HCT116 (cell line): ENCODE measurements at regions not wholly inside any gene's neighbourhood (a gene's known extent, or its start where the extent isn't known, plus 50 kb on each side); places are given as distances from the start of the nearest gene placed in this dataset.

Source experiments
- ATAC-seq: fragments of 200-7000 bp; cut with Tn5 transposase; 2 replicates; pipeline ENCODE4 v1.9.1; 2020; ENCODE audit warnings: mild to moderate bottlenecking, moderate library complexity
- BruUV-seq: library from RNA; stranded (reverse); fragments of 400-500 nt; replicated peaks from 2 replicates; lab custom pipeline; 2021; lab: Mats Ljungman, UMichigan
- CTCF ChIA-PET: fragments of 300-600 bp; sonication (Branson Sonifier 250); formaldehyde crosslinking; loops from one replicate; lab custom pipeline; 2021; ENCODE audit warnings: antibody characterized with exemption; lab: Charles Lee
- POLR2A ChIA-PET: fragments of 300-600, 350-600 bp; sonication (Branson Sonifier 250); formaldehyde crosslinking; loops from one replicate; lab custom pipeline; 2021; ENCODE audit warnings: antibody characterized with exemption; lab: Charles Lee
- RAD21 ChIA-PET, 2 experiments: fragments of 300-600 bp; sonication (Branson Sonifier 250); formaldehyde crosslinking; loops; one replicate each; lab custom pipeline; 2023; ENCODE audit warnings: low total read pairs in 2 of 2; ENCODE audit not compliant: uncharacterized antibody in 2 of 2, unreplicated experiment in 2 of 2, low non-redundant PET in 1 of 2; lab: Charles Lee
- DNase-seq: peaks from one replicate; pipeline ENCODE4 v3.0.0-alpha.2; 2010; ENCODE audit warnings: low read depth, low spot score
- H2AFZ ChIP-seq: fragments of 200-600 bp; shearing (Covaris generic), sonication (generic); 2 replicates; pipeline ENCODE4 v1.6.1; 2017; ENCODE audit warnings: low read depth, mixed run types, mixed read lengths, antibody characterized with exemption, low read length; ENCODE audit not compliant: poor library complexity, severe bottlenecking
- H3K27ac ChIP-seq: 2 replicates; pipeline ENCODE4 v1.5.1; 2012; ENCODE audit warnings: low read depth, low read length
- H3K27me3 ChIP-seq: fragments of 200-600 bp; sonication (generic); 2 replicates; pipeline ENCODE4 v1.6.1; 2016; ENCODE audit warnings: mixed run types, low read length, mixed read lengths; ENCODE audit not compliant: insufficient read depth
- H3K36me3 ChIP-seq, 2 experiments: fragments of 200-500 bp in 1 of 2; fragments of 200-600 bp in 1 of 2; sonication (Bioruptor generic) in 1 of 2; sonication (generic) in 1 of 2; 2 replicates each; pipeline versions ENCODE4 v1.5.1 to v1.6.1; 2014 to 2016; ENCODE audit warnings: low read length in 2 of 2, inconsistent platforms in 1 of 2, mixed read lengths in 1 of 2, mixed run types in 1 of 2; ENCODE audit not compliant: insufficient read depth in 2 of 2, control insufficient read depth in 1 of 2
- H3K4me1 ChIP-seq, 2 experiments: fragments of 200-600 bp in 1 of 2; sonication (generic) in 1 of 2; 2 replicates each; pipeline versions ENCODE4 v1.5.1 to v1.6.1; 2012 to 2017; ENCODE audit warnings: low read length in 2 of 2, inconsistent platforms in 1 of 2, mild to moderate bottlenecking in 1 of 2, mixed read lengths in 1 of 2, mixed run types in 1 of 2, moderate library complexity in 1 of 2; ENCODE audit not compliant: insufficient read depth in 2 of 2, control insufficient read depth in 1 of 2
- H3K4me2 ChIP-seq: fragments of 200-600 bp; sonication (generic); 2 replicates; pipeline ENCODE4 v1.6.1; 2017; ENCODE audit warnings: mixed run types, low read length, mixed read lengths
- H3K4me3 ChIP-seq, 2 experiments: fragments of 200-600 bp in 1 of 2; sonication (generic) in 1 of 2; replicated peaks in 1 of 2; 2 replicates each; pipeline ENCODE4 v1.5.1; 2011 to 2016; ENCODE audit warnings: low read length in 2 of 2, control low read depth in 1 of 2, low read depth in 1 of 2, mild to moderate bottlenecking in 1 of 2, mixed read lengths in 1 of 2, mixed run types in 1 of 2
- H3K79me2 ChIP-seq: fragments of 200-600 bp; sonication (generic); 2 replicates; pipeline ENCODE4 v1.6.1; 2017; ENCODE audit warnings: mild to moderate bottlenecking, mixed run types, low read length, moderate library complexity, mixed read lengths; ENCODE audit not compliant: insufficient read depth
- H3K9ac ChIP-seq: fragments of 200-600 bp; sonication (generic); 2 replicates; pipeline ENCODE4 v1.6.1; 2016; ENCODE audit warnings: low read length, mixed read lengths
- H3K9me2 ChIP-seq: fragments of 200-600 bp; sonication (generic), shearing (Covaris generic); 2 replicates; pipeline ENCODE4 v1.6.1; 2017; ENCODE audit warnings: mixed run types, mild to moderate bottlenecking, moderate library complexity; ENCODE audit not compliant: insufficient read depth
- H3K9me3 ChIP-seq, 2 experiments: fragments of 200-500 bp in 1 of 2; fragments of 200-600 bp in 1 of 2; sonication (Bioruptor generic) in 1 of 2; sonication (generic) in 1 of 2; 2 replicates each; pipeline ENCODE4 v1.6.1; 2014 to 2017; ENCODE audit warnings: low read length in 2 of 2, mixed read lengths in 2 of 2, inconsistent platforms in 1 of 2, low read depth in 1 of 2, mild to moderate bottlenecking in 1 of 2, mixed run types in 1 of 2, moderate library complexity in 1 of 2; ENCODE audit not compliant: control insufficient read depth in 1 of 2, insufficient read depth in 1 of 2
- H4K20me1 ChIP-seq: fragments of 200-600 bp; sonication (generic), shearing (Covaris generic); 2 replicates; pipeline ENCODE4 v1.6.1; 2017; ENCODE audit warnings: mixed run types, mild to moderate bottlenecking, moderate library complexity; ENCODE audit not compliant: insufficient read depth
- ATF3 ChIP-seq: IDR thresholded peaks from 2 replicates; pipeline ENCODE4 v1.6.1; 2012
- CEBPB ChIP-seq: IDR thresholded peaks from 2 replicates; pipeline ENCODE4 v1.6.1; 2012; ENCODE audit warnings: low read depth
- EGR1 ChIP-seq: IDR thresholded peaks from 2 replicates; pipeline ENCODE4 v1.6.1; 2012; ENCODE audit warnings: low read depth
- EZH2 ChIP-seq: fragments of 200-600 bp; sonication (generic); IDR thresholded peaks from 2 replicates; pipeline ENCODE4 v1.6.1; 2017; ENCODE audit warnings: antibody characterized with exemption, mixed run types
- EZH2phosphoT487 ChIP-seq: fragments of 200-600 bp; IDR thresholded peaks from 2 replicates; pipeline ENCODE4 v1.6.1; 2018; ENCODE audit warnings: antibody characterized with exemption, borderline replicate concordance
- JUND ChIP-seq: IDR thresholded peaks from 2 replicates; pipeline ENCODE4 v1.6.1; 2012
- POLR2A ChIP-seq: IDR thresholded peaks from 2 replicates; pipeline ENCODE4 v1.7.0; 2011; ENCODE audit warnings: borderline replicate concordance; ENCODE audit not compliant: insufficient read depth, insufficient read length; ENCODE audit errors: extremely low read depth
- POLR2AphosphoS5 ChIP-seq: IDR thresholded peaks from 2 replicates; pipeline ENCODE4 v1.6.1; 2011; ENCODE audit warnings: mild to moderate bottlenecking, low read depth, low read length, moderate library complexity
- RAD21 ChIP-seq: IDR thresholded peaks from 2 replicates; pipeline ENCODE4 v1.6.1; 2012; ENCODE audit warnings: low read depth, mild to moderate bottlenecking
- REST ChIP-seq: IDR thresholded peaks from 2 replicates; pipeline ENCODE4 v1.6.1; 2012; ENCODE audit warnings: low read depth
- TCF7L2 ChIP-seq: IDR thresholded peaks from 2 replicates; pipeline ENCODE4 v1.7.0; 2011; ENCODE audit warnings: borderline replicate concordance, inconsistent platforms; ENCODE audit not compliant: insufficient read depth, insufficient read length; ENCODE audit errors: extremely low read depth
- YY1 ChIP-seq: IDR thresholded peaks from 2 replicates; pipeline ENCODE4 v1.6.1; 2011; ENCODE audit warnings: low read length, low read depth, moderate library complexity, mild to moderate bottlenecking; ENCODE audit not compliant: insufficient replicate concordance; ENCODE audit errors: extremely low read depth
- ZBTB33 ChIP-seq: IDR thresholded peaks from 2 replicates; pipeline ENCODE4 v1.6.1; 2011; ENCODE audit warnings: mild to moderate bottlenecking, low read length, moderate library complexity; ENCODE audit not compliant: insufficient replicate concordance; ENCODE audit errors: extremely low read depth
- intact Hi-C: fragments of 100-400 bp; cut with micrococcal nuclease; formaldehyde crosslinking; loops from 2 replicates; pipeline ENCODE4 v1.10.0; 2022

GRCh38 chr3:6551165-6551564, 309.8 kb upstream of the GRM7 start:
- H3K36me3 ChIP-seq = no peaks in the 10 kb centered on the region
- H3K9me2 ChIP-seq = no peaks in the 10 kb centered on the region
- no peak overlapping the region for H2AFZ ChIP-seq
- DNase-seq (no peak), ATAC-seq (no peak)
- no TSS peak for BruUV-seq
- no peaks in the 10 kb centered on the region for H4K20me1 ChIP-seq
- RAD21 ChIA-PET = no interaction called here
- no peak overlapping the region for H3K9ac ChIP-seq
- CTCF ChIA-PET = no interaction called here
- POLR2A ChIA-PET = no interaction called here
- no peak overlapping the region for H3K4me3 ChIP-seq
- no peaks in the 10 kb centered on the region for H3K79me2 ChIP-seq
- TF ChIP-seq YY1 = no peak
- TF ChIP-seq ATF3 = no peak
- no peak for TF ChIP-seq RAD21
- no peak for TF ChIP-seq ZBTB33
- no peak for TF ChIP-seq EZH2phosphoT487
- no peak for TF ChIP-seq EZH2
- TF ChIP-seq TCF7L2 = no peak
- no peak for TF ChIP-seq POLR2AphosphoS5
- TF ChIP-seq JUND = no peak
- TF ChIP-seq REST = no peak
- no peak for TF ChIP-seq POLR2A
- no peak for TF ChIP-seq EGR1
- TF ChIP-seq CEBPB = no peak
- no peak overlapping the region for H3K4me2 ChIP-seq
- no peak overlapping the region for H3K27ac ChIP-seq
- H3K4me1 ChIP-seq = no peaks in the 10 kb centered on the region
- intact Hi-C loops = no loop called here
- no peaks in the 10 kb centered on the region for H3K9me3 ChIP-seq
- no peaks in the 10 kb centered on the region for H3K27me3 ChIP-seq
